GM12878 (cell line): ENCODE measurements at regions not wholly inside any gene's neighbourhood (a gene's known extent, or its start where the extent isn't known, plus 50 kb on each side); places are given as distances from the start of the nearest gene placed in this dataset.

Source experiments
- ATAC-seq: fragments of 200-7000 bp; cut with Tn5 transposase; 3 replicates; pipeline ENCODE4 v1.9.1; 2020; ENCODE audit warnings: mild to moderate bottlenecking, moderate library complexity
- BruUV-seq: library from RNA; stranded (reverse); fragments of 400-500 nt; replicated peaks from 2 replicates; lab custom pipeline; 2021; lab: Mats Ljungman, UMichigan
- CTCF ChIA-PET: fragments of 300-600 bp; sonication (Branson Sonifier 250); formaldehyde crosslinking; extraction: SDS; loops from one replicate; lab custom pipeline; 2021; ENCODE audit warnings: inconsistent platforms; lab: Yijun Ruan, JAX
- POLR2A ChIA-PET: fragments of 350-600 bp; formaldehyde crosslinking; extraction: SDS; loops from one replicate; lab custom pipeline; 2021; ENCODE audit warnings: inconsistent platforms; lab: Charles Lee
- RAD21 ChIA-PET: fragments of 300-600 bp; sonication (Branson Sonifier 250); formaldehyde crosslinking; loops from one replicate; lab custom pipeline; 2023; ENCODE audit warnings: antibody characterized with exemption; ENCODE audit not compliant: unreplicated experiment; lab: Charles Lee
- SMC1A ChIA-PET: fragments of 300-600 bp; sonication (Branson Sonifier 250); formaldehyde crosslinking; loops from one replicate; lab custom pipeline; 2023; ENCODE audit not compliant: unreplicated experiment, uncharacterized antibody; lab: Charles Lee
- DNase-seq: peaks from one replicate; pipeline ENCODE4 v3.0.0-alpha.2; 2011; ENCODE audit warnings: low read depth, low spot score
- FAIRE-seq: peaks from 3 replicates; lab custom pipeline; 2011; peaks lifted over from hg19 to GRCh38; lab: Jason Lieb, UNC
- H2AFZ ChIP-seq: 2 replicates; pipeline ENCODE4 v1.6.0; 2011; ENCODE audit warnings: low read depth, low read length, control low read depth; ENCODE audit not compliant: control insufficient read depth
- H3K27ac ChIP-seq: 2 replicates; pipeline ENCODE4 v1.5.1; 2011; ENCODE audit warnings: control low read depth; ENCODE audit not compliant: control insufficient read depth, insufficient read depth
- H3K27me3 ChIP-seq, 2 experiments: replicated peaks in 1 of 2; 2 replicates each; pipeline versions ENCODE4 v1.6.0 to v1.6.1; 2011; ENCODE audit warnings: low read length in 1 of 2; ENCODE audit not compliant: control insufficient read depth in 2 of 2, insufficient read depth in 2 of 2
- H3K36me3 ChIP-seq, 2 experiments: 2 replicates each; pipeline ENCODE4 v1.5.1; 2011; ENCODE audit warnings: low read length in 1 of 2; ENCODE audit not compliant: control insufficient read depth in 2 of 2, insufficient read depth in 2 of 2
- H3K4me1 ChIP-seq: 2 replicates; pipeline ENCODE4 v1.6.1; 2011; ENCODE audit warnings: mild to moderate bottlenecking, low read length, moderate library complexity, mixed read lengths; ENCODE audit not compliant: control insufficient read depth, insufficient read depth
- H3K4me2 ChIP-seq: 2 replicates; pipeline ENCODE4 v1.6.0; 2011; ENCODE audit warnings: control low read depth; ENCODE audit not compliant: control insufficient read depth, insufficient read depth
- H3K4me3 ChIP-seq: fragments of 200-600 bp; sonication (generic); 2 replicates; pipeline ENCODE4 v1.5.1; 2016
- H3K79me2 ChIP-seq: 2 replicates; pipeline ENCODE4 v1.6.0; 2011; ENCODE audit warnings: low read length; ENCODE audit not compliant: control insufficient read depth, insufficient read depth
- H3K9ac ChIP-seq: 2 replicates; pipeline ENCODE4 v1.8.0; 2011; ENCODE audit warnings: low read length, control low read depth, mixed read lengths; ENCODE audit not compliant: control insufficient read depth, insufficient read depth
- H3K9me3 ChIP-seq: replicated peaks from 3 replicates; pipeline ENCODE4 v1.5.1; 2011; ENCODE audit warnings: mild to moderate bottlenecking, low read length; ENCODE audit not compliant: control insufficient read depth, insufficient read depth
- H4K20me1 ChIP-seq: 2 replicates; pipeline ENCODE4 v1.6.0; 2011; ENCODE audit not compliant: control insufficient read depth, insufficient read depth
- ATF7 ChIP-seq: fragments of 450-650 bp; IDR thresholded peaks from 2 replicates; pipeline ENCODE4 v1.6.1; 2016; ENCODE audit warnings: low read depth, mild to moderate bottlenecking
- CEBPB ChIP-seq, 2 experiments: fragments of 150-350 bp in 1 of 2; IDR thresholded peaks; 2 replicates each; pipeline ENCODE4 v1.6.1; 2012 to 2014; ENCODE audit warnings: low read depth in 2 of 2, low read length in 2 of 2, borderline replicate concordance in 1 of 2, inconsistent platforms in 1 of 2
- EZH2 ChIP-seq: IDR thresholded peaks from 2 replicates; pipeline ENCODE4 v1.6.1; 2012; ENCODE audit warnings: low read depth, mild to moderate bottlenecking, control low read depth, inconsistent platforms, low read length, borderline replicate concordance; ENCODE audit not compliant: control insufficient read depth
- GABPA ChIP-seq: IDR thresholded peaks from 2 replicates; pipeline ENCODE4 v1.6.1; 2014; ENCODE audit warnings: antibody characterized with exemption, low read depth, mild to moderate bottlenecking, inconsistent platforms
- HDAC6 ChIP-seq: fragments of 200-600 bp; sonication (generic); IDR thresholded peaks from one replicate; pipeline ENCODE4 v1.8.0; 2017; ENCODE audit warnings: antibody characterized with exemption; ENCODE audit not compliant: unreplicated experiment
- TARDBP ChIP-seq: IDR thresholded peaks from 2 replicates; pipeline ENCODE4 v1.6.1; 2016; ENCODE audit warnings: borderline replicate concordance
- ZZZ3 ChIP-seq: IDR thresholded peaks from 2 replicates; pipeline ENCODE4 v1.6.1; 2011; ENCODE audit warnings: low read depth; ENCODE audit not compliant: control insufficient read depth, insufficient read length
- in situ Hi-C: fragments of 300-500 bp; cut with MboI; formaldehyde crosslinking; loops from 9 replicates; pipeline ENCODE4 v1.14.3; 2018; ENCODE audit warnings: mixed read lengths
- intact Hi-C: fragments of 100-400 bp; cut with micrococcal nuclease; formaldehyde crosslinking; loops from one replicate; pipeline ENCODE4 v1.14.2; 2022; ENCODE audit not compliant: unreplicated experiment
- TF ChIP-seq, protein P1 (sequence below): IDR thresholded peaks from 2 replicates; pipeline ENCODE4 v1.6.1; 2011; ENCODE audit warnings: mild to moderate bottlenecking, low read depth, low read length, moderate library complexity; ENCODE audit not compliant: insufficient replicate concordance
- TF ChIP-seq, protein P2 (sequence below): IDR thresholded peaks from 2 replicates; pipeline ENCODE4 v1.6.1; 2012; ENCODE audit warnings: improper control_type of control experiment, low read depth, low read length; ENCODE audit not compliant: insufficient replicate concordance
- TF ChIP-seq, protein P3 (sequence below): IDR thresholded peaks from 2 replicates; pipeline ENCODE4 v1.6.1; 2012; ENCODE audit warnings: low read depth, low read length, improper control_type of control experiment
- TF ChIP-seq, protein P4 (sequence below): fragments of 450-650 bp; IDR thresholded peaks from 2 replicates; pipeline ENCODE4 v1.6.1; 2017; ENCODE audit warnings: mild to moderate bottlenecking

DNA sequence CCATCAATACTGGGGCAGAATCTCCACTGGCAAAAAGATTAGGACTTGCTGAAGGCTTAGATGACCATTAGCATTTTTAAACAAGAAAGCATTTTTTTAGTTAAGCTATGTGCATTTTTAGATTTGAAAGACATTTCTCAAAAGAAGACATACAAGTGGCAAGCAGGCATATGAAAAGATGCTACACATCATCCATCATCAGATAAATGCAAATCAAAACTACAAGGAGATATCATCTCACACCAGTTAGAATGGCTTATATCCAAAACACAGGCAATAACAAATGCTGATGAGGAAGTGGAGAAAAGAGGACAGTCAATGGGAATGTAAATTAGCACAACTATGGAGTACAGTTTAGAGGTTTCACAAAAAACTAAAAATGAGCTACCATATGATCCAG lies 195.6 kb upstream of the TNC start:
- RAD21 ChIA-PET = no interaction called here
- SMC1A ChIA-PET = no interaction called here
- no peak for FAIRE-seq

More for the DNA sequence above, 195.6 kb upstream of the TNC start:
- no peak for DNase-seq
- intact Hi-C loops = no loop called here
- Histone ChIP-seq H3K27me3 (no peaks in the 10 kb centered on the region), H3K36me3 (no peaks in the 10 kb centered on the region), H3K27ac (no peak overlapping the region), H4K20me1 (no peaks in the 10 kb centered on the region), H3K9ac (no peak overlapping the region), H2AFZ (no peak overlapping the region), H3K79me2 (no peaks in the 10 kb centered on the region), H3K4me1 (no peaks in the 10 kb centered on the region), H3K4me3 (no peak overlapping the region), H3K4me2 (no peak overlapping the region), H3K9me3 (no peaks in the 10 kb centered on the region)
- in situ Hi-C loops = no loop called here
- ChIA-PET CTCF (no interaction called here), POLR2A (no interaction called here)
- TF ChIP-seq, protein P1, sequence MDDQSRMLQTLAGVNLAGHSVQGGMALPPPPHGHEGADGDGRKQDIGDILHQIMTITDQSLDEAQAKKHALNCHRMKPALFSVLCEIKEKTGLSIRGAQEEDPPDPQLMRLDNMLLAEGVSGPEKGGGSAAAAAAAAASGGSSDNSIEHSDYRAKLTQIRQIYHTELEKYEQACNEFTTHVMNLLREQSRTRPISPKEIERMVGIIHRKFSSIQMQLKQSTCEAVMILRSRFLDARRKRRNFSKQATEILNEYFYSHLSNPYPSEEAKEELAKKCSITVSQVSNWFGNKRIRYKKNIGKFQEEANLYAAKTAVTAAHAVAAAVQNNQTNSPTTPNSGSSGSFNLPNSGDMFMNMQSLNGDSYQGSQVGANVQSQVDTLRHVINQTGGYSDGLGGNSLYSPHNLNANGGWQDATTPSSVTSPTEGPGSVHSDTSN = no peak
- TF ChIP-seq, protein P2, sequence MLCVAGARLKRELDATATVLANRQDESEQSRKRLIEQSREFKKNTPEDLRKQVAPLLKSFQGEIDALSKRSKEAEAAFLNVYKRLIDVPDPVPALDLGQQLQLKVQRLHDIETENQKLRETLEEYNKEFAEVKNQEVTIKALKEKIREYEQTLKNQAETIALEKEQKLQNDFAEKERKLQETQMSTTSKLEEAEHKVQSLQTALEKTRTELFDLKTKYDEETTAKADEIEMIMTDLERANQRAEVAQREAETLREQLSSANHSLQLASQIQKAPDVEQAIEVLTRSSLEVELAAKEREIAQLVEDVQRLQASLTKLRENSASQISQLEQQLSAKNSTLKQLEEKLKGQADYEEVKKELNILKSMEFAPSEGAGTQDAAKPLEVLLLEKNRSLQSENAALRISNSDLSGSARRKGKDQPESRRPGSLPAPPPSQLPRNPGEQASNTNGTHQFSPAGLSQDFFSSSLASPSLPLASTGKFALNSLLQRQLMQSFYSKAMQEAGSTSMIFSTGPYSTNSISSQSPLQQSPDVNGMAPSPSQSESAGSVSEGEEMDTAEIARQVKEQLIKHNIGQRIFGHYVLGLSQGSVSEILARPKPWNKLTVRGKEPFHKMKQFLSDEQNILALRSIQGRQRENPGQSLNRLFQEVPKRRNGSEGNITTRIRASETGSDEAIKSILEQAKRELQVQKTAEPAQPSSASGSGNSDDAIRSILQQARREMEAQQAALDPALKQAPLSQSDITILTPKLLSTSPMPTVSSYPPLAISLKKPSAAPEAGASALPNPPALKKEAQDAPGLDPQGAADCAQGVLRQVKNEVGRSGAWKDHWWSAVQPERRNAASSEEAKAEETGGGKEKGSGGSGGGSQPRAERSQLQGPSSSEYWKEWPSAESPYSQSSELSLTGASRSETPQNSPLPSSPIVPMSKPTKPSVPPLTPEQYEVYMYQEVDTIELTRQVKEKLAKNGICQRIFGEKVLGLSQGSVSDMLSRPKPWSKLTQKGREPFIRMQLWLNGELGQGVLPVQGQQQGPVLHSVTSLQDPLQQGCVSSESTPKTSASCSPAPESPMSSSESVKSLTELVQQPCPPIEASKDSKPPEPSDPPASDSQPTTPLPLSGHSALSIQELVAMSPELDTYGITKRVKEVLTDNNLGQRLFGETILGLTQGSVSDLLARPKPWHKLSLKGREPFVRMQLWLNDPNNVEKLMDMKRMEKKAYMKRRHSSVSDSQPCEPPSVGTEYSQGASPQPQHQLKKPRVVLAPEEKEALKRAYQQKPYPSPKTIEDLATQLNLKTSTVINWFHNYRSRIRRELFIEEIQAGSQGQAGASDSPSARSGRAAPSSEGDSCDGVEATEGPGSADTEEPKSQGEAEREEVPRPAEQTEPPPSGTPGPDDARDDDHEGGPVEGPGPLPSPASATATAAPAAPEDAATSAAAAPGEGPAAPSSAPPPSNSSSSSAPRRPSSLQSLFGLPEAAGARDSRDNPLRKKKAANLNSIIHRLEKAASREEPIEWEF = no peak
- TF ChIP-seq GABPA (no peak), ATF7 (no peak), CEBPB (IDR thresholded peaks at IDR 0.05; ENCODE audit: borderline replicate concordance in 1 of 2, low read depth in 2 of 2, low read length in 2 of 2) (no peak), EZH2 (no peak), ZZZ3 (no peak), HDAC6 (no peak), TARDBP (no peak)
- TF ChIP-seq, protein P3, sequence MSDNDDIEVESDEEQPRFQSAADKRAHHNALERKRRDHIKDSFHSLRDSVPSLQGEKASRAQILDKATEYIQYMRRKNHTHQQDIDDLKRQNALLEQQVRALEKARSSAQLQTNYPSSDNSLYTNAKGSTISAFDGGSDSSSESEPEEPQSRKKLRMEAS = no peak
- TF ChIP-seq, protein P4, sequence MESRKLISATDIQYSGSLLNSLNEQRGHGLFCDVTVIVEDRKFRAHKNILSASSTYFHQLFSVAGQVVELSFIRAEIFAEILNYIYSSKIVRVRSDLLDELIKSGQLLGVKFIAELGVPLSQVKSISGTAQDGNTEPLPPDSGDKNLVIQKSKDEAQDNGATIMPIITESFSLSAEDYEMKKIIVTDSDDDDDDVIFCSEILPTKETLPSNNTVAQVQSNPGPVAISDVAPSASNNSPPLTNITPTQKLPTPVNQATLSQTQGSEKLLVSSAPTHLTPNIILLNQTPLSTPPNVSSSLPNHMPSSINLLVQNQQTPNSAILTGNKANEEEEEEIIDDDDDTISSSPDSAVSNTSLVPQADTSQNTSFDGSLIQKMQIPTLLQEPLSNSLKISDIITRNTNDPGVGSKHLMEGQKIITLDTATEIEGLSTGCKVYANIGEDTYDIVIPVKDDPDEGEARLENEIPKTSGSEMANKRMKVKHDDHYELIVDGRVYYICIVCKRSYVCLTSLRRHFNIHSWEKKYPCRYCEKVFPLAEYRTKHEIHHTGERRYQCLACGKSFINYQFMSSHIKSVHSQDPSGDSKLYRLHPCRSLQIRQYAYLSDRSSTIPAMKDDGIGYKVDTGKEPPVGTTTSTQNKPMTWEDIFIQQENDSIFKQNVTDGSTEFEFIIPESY = no peak
- BruUV-seq = no TSS peak
- no peak for ATAC-seq
